IMR-90 (cell line): ENCODE measurements at regions not wholly inside any gene's neighbourhood (a gene's known extent, or its start where the extent isn't known, plus 50 kb on each side); places are given as distances from the start of the nearest gene placed in this dataset.

ENCODE experiments used
- MAZ ChIP-seq: IDR thresholded peaks from 2 replicates; pipeline ENCODE4 v1.6.1; 2012; ENCODE audit warnings: low read depth, mild to moderate bottlenecking, low read length, improper control_type of control experiment, moderate library complexity, borderline replicate concordance
- MXI1 ChIP-seq: IDR thresholded peaks from 2 replicates; pipeline ENCODE4 v1.6.1; 2012; ENCODE audit warnings: low read depth, mild to moderate bottlenecking, low read length, moderate library complexity, borderline replicate concordance
- POLR2A ChIP-seq: IDR thresholded peaks from 2 replicates; pipeline ENCODE4 v1.6.1; 2012; ENCODE audit warnings: mild to moderate bottlenecking, low read depth, low read length
- RFX5 ChIP-seq: IDR thresholded peaks from 2 replicates; pipeline ENCODE4 v1.8.0; 2012; ENCODE audit warnings: low read depth, mild to moderate bottlenecking, low read length, moderate library complexity
- SMC3 ChIP-seq: fragments of 150-350 bp; IDR thresholded peaks from 2 replicates; pipeline ENCODE4 v1.6.1; 2016; ENCODE audit warnings: low read depth, mild to moderate bottlenecking, antibody characterized with exemption, low read length, moderate library complexity
- TF ChIP-seq, protein P1 (sequence below): fragments of 150-350 bp; IDR thresholded peaks from 2 replicates; pipeline ENCODE4 v1.6.1; 2016; ENCODE audit warnings: low read depth, mild to moderate bottlenecking, low read length, moderate library complexity, borderline replicate concordance
- TF ChIP-seq, protein P2 (sequence below): conservative IDR thresholded peaks from 2 replicates; pipeline ENCODE4 v1.5.1; 2012; ENCODE audit warnings: mild to moderate bottlenecking, low read depth, low read length, improper control_type of control experiment
- TF ChIP-seq, protein P3 (sequence below): fragments of 150-350 bp; IDR thresholded peaks from 2 replicates; pipeline ENCODE4 v1.6.1; 2017; ENCODE audit warnings: mild to moderate bottlenecking, antibody characterized with exemption, low read length, low read depth

DNA sequence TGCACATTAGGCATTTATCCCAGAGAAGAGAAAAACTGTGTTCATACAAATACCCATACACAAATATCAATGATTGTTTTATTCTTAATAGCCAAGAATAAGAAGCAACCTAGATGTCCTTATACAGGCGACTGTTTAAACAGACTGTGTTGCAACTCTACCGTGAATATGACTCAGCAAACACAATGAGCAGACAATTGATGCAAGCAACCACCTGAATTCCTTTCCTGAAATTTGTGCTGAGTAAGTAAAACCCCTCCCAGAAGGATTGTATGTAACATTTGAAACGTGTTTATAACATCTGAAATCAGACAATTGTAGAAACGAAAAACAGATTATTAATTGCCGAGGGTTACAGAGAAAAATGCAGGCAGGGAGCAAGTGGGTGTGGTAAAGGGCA is 621.9 kb upstream of the SOX11 start:
- TF ChIP-seq, protein P1, sequence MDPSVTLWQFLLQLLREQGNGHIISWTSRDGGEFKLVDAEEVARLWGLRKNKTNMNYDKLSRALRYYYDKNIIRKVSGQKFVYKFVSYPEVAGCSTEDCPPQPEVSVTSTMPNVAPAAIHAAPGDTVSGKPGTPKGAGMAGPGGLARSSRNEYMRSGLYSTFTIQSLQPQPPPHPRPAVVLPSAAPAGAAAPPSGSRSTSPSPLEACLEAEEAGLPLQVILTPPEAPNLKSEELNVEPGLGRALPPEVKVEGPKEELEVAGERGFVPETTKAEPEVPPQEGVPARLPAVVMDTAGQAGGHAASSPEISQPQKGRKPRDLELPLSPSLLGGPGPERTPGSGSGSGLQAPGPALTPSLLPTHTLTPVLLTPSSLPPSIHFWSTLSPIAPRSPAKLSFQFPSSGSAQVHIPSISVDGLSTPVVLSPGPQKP = no peak
- TF ChIP-seq, protein P2, sequence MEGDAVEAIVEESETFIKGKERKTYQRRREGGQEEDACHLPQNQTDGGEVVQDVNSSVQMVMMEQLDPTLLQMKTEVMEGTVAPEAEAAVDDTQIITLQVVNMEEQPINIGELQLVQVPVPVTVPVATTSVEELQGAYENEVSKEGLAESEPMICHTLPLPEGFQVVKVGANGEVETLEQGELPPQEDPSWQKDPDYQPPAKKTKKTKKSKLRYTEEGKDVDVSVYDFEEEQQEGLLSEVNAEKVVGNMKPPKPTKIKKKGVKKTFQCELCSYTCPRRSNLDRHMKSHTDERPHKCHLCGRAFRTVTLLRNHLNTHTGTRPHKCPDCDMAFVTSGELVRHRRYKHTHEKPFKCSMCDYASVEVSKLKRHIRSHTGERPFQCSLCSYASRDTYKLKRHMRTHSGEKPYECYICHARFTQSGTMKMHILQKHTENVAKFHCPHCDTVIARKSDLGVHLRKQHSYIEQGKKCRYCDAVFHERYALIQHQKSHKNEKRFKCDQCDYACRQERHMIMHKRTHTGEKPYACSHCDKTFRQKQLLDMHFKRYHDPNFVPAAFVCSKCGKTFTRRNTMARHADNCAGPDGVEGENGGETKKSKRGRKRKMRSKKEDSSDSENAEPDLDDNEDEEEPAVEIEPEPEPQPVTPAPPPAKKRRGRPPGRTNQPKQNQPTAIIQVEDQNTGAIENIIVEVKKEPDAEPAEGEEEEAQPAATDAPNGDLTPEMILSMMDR = no peak
- no peak for TF ChIP-seq POLR2A
- no peak for TF ChIP-seq MAZ
- no peak for TF ChIP-seq MXI1
- TF ChIP-seq RFX5 = no peak
- TF ChIP-seq, protein P3, sequence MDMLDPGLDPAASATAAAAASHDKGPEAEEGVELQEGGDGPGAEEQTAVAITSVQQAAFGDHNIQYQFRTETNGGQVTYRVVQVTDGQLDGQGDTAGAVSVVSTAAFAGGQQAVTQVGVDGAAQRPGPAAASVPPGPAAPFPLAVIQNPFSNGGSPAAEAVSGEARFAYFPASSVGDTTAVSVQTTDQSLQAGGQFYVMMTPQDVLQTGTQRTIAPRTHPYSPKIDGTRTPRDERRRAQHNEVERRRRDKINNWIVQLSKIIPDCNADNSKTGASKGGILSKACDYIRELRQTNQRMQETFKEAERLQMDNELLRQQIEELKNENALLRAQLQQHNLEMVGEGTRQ = no peak
- TF ChIP-seq SMC3 = no peak
